ENCODE measurements at regions not wholly inside any gene's neighbourhood (a gene's known extent, or its start where the extent isn't known, plus 50 kb on each side); places are given as distances from the start of the nearest gene placed in this dataset.

- no peak for DNase-seq (ENCODE audit: low read depth)
- no peak overlapping the region for H3K4me3 ChIP-seq (ENCODE audit: low read depth, low read length)
- TF ChIP-seq CTCF (IDR thresholded peaks at IDR 0.05; ENCODE audit: insufficient read depth, low read depth, low read length): no peak
These were observed 281.2 kb downstream of the TLE3 start for GRCh38 chr15:69816522-69816921.

GRCh38 chr15:69818529-69818928 is 279.2 kb downstream of the TLE3 start:
- no peak for TF ChIP-seq CTCF (IDR thresholded peaks at IDR 0.05; ENCODE audit: insufficient read depth, low read depth, low read length)
- H3K4me3 ChIP-seq (ENCODE audit: low read depth, low read length): no peak overlapping the region
- DNase-seq (ENCODE audit: low read depth): no peak

- H3K4me3 ChIP-seq (ENCODE audit: low read depth, low read length): no peak overlapping the region
- DNase-seq (ENCODE audit: low read depth): no peak
- no peak for TF ChIP-seq CTCF (IDR thresholded peaks at IDR 0.05; ENCODE audit: insufficient read depth, low read depth, low read length)
These were observed 278.3 kb downstream of the TLE3 start for GRCh38 chr15:69819371-69819770.

GRCh38 chr15:69820819-69821218 is 276.9 kb downstream of the TLE3 start:
- no peak for DNase-seq (ENCODE audit: low read depth)
- no peak for TF ChIP-seq CTCF (IDR thresholded peaks at IDR 0.05; ENCODE audit: insufficient read depth, low read depth, low read length)

GRCh38 chr15:69823223-69823907 is 274.4 kb downstream of the TLE3 start:
- no peak for TF ChIP-seq CTCF (IDR thresholded peaks at IDR 0.05; ENCODE audit: insufficient read depth, low read depth, low read length)
- peak; percentile 14 for DNase-seq (ENCODE audit: low read depth)
- H3K4me3 ChIP-seq (ENCODE audit: low read depth, low read length): no peak overlapping the region

More at GRCh38 chr15:69820819-69821218, 276.9 kb downstream of the TLE3 start:
- H3K4me3 ChIP-seq (ENCODE audit: low read depth, low read length): no peak overlapping the region

GRCh38 chr15:69824075-69824876 is 273.4 kb downstream of the TLE3 start:
- TF ChIP-seq CTCF (IDR thresholded peaks at IDR 0.05; ENCODE audit: insufficient read depth, low read depth, low read length): no peak

More at GRCh38 chr15:69824075-69824876, 273.4 kb downstream of the TLE3 start:
- DNase-seq (ENCODE audit: low read depth): no peak
- no peak overlapping the region for H3K4me3 ChIP-seq (ENCODE audit: low read depth, low read length)

All from fibroblast of villous mesenchyme (primary cell).